ENCODE measurements at regions not wholly inside any gene's neighbourhood (a gene's known extent, or its start where the extent isn't known, plus 50 kb on each side); places are given as distances from the start of the nearest gene placed in this dataset.

DNA sequence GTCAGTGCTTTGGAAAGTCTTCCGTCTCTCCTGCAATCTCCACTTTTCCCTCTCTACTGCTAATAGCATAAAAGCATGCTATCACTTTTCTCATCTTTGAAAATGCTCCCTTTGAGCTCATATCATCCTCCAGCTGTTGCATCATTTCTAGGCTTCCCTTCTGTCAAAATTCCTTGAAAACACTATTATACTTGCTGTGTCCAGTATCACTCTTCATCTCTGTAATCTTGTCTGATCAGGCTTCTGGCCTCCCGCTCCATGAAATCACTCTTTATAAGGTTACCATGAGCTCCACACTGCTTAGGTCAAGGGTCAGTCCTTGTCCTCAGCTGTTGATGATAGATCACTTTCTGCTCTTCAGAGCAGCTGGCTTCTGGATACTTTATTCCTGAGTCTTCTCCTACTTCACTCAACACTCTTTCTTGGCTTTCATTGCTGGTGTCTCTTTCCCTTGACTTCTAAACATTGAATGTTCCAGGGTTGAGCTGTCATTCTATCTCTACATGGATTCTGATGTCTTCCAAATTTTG lies 50.9 kb upstream of the SPTSSB start:
- no peak overlapping the region for H3K4me3 ChIP-seq (ENCODE audit: low read depth, low read length)
- TF ChIP-seq, protein P1, sequence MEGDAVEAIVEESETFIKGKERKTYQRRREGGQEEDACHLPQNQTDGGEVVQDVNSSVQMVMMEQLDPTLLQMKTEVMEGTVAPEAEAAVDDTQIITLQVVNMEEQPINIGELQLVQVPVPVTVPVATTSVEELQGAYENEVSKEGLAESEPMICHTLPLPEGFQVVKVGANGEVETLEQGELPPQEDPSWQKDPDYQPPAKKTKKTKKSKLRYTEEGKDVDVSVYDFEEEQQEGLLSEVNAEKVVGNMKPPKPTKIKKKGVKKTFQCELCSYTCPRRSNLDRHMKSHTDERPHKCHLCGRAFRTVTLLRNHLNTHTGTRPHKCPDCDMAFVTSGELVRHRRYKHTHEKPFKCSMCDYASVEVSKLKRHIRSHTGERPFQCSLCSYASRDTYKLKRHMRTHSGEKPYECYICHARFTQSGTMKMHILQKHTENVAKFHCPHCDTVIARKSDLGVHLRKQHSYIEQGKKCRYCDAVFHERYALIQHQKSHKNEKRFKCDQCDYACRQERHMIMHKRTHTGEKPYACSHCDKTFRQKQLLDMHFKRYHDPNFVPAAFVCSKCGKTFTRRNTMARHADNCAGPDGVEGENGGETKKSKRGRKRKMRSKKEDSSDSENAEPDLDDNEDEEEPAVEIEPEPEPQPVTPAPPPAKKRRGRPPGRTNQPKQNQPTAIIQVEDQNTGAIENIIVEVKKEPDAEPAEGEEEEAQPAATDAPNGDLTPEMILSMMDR (IDR thresholded peaks at IDR 0.05; ENCODE audit: low read depth, low read length, missing control alignments) = no peak
- no peak for DNase-seq (ENCODE audit: low read depth)

All from GM12864 (cell line).